Upper lobe of left lung (tissue), 4 donors: ENCODE measurements at regions not wholly inside any gene's neighbourhood (a gene's known extent, or its start where the extent isn't known, plus 50 kb on each side); places are given as distances from the start of the nearest gene placed in this dataset.

Source experiments
- EP300 ChIP-seq, 4 donors: sonication (generic); formaldehyde crosslinking; IDR thresholded peaks; one replicate each; pipeline ENCODE4 v1.5.1; 2017; ENCODE audit warnings: antibody characterized with exemption in 4 of 4, control low read depth in 2 of 4
- POLR2A ChIP-seq, 4 donors: fragments of 450-650 bp; IDR thresholded peaks; one replicate each; pipeline ENCODE4 v1.5.1; 2016 to 2017; ENCODE audit warnings: antibody characterized with exemption in 4 of 4, mild to moderate bottlenecking in 2 of 4
- POLR2AphosphoS5 ChIP-seq, 2 donors: sonication (generic); formaldehyde crosslinking; IDR thresholded peaks; one replicate each; pipeline ENCODE4 v1.5.1; 2017; ENCODE audit warnings: antibody characterized with exemption in 2 of 2
- TF ChIP-seq, protein P1 (sequence below), 6 experiments: fragments of 450-650 bp in 4 of 6; fragments of 200-600 bp in 2 of 6; sonication (generic) in 2 of 6; IDR thresholded peaks; one replicate each; pipeline ENCODE4 v1.5.1; 2016 to 2019; ENCODE audit warnings: antibody characterized with exemption in 6 of 6

DNA sequence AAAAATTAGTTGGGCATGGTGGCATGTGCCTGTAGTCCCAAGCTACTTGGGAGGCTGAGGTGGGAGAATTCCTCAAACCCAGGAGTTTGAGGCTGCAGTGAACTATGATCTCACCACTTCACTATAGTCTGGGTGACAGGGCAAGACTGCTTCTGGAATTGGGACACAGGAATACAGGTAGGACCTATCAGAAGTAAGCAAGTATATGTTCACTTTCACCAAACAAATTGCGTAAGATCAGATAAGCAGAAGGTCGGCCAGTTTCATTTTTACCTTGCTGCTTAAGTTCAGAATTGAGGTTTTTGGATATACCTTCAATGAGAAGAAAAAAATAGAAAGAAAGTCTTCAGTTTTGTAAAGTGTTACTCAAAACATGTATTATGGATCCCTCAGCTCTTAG is 171.7 kb downstream of the MAT2B start:
- TF ChIP-seq POLR2A (IDR thresholded peaks at IDR 0.05) (no peak), POLR2AphosphoS5 (IDR thresholded peaks at IDR 0.05) (no peak), EP300 (IDR thresholded peaks at IDR 0.05) (no peak)
- TF ChIP-seq, protein P1, sequence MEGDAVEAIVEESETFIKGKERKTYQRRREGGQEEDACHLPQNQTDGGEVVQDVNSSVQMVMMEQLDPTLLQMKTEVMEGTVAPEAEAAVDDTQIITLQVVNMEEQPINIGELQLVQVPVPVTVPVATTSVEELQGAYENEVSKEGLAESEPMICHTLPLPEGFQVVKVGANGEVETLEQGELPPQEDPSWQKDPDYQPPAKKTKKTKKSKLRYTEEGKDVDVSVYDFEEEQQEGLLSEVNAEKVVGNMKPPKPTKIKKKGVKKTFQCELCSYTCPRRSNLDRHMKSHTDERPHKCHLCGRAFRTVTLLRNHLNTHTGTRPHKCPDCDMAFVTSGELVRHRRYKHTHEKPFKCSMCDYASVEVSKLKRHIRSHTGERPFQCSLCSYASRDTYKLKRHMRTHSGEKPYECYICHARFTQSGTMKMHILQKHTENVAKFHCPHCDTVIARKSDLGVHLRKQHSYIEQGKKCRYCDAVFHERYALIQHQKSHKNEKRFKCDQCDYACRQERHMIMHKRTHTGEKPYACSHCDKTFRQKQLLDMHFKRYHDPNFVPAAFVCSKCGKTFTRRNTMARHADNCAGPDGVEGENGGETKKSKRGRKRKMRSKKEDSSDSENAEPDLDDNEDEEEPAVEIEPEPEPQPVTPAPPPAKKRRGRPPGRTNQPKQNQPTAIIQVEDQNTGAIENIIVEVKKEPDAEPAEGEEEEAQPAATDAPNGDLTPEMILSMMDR (IDR thresholded peaks at IDR 0.05), result no peak
